HepG2 (cell line): ENCODE measurements at regions not wholly inside any gene's neighbourhood (a gene's known extent, or its start where the extent isn't known, plus 50 kb on each side); places are given as distances from the start of the nearest gene placed in this dataset.

ENCODE experiments used
- ATAC-seq: fragments of 200-7000 bp; cut with Tn5 transposase; 3 replicates; pipeline ENCODE4 v1.9.1; 2020; ENCODE audit warnings: mild to moderate bottlenecking, moderate library complexity
- BruUV-seq: library from RNA; stranded (reverse); fragments of 400-500 nt; replicated peaks from 2 replicates; lab custom pipeline; 2021; lab: Mats Ljungman, UMichigan
- CTCF ChIA-PET: fragments of 300-600 bp; formaldehyde crosslinking; extraction: SDS; loops from one replicate; lab custom pipeline; 2021; ENCODE audit warnings: low total read pairs, inconsistent platforms, low intra/inter-chr PET ratio; lab: Yijun Ruan, JAX
- POLR2A ChIA-PET: fragments of 350-600 bp; sonication (Branson Sonifier 250); formaldehyde crosslinking; loops from one replicate; lab custom pipeline; 2020; ENCODE audit warnings: antibody characterized with exemption, inconsistent platforms; lab: Yijun Ruan, JAX
- DNase-seq: peaks from one replicate; pipeline ENCODE4 v3.0.0-alpha.2; 2015; ENCODE audit warnings: low spot score
- FAIRE-seq: peaks from 3 replicates; lab custom pipeline; 2011; peaks lifted over from hg19 to GRCh38; lab: Jason Lieb, UNC
- H2AFZ ChIP-seq: one replicate; pipeline ENCODE4 v1.6.1; 2011; ENCODE audit warnings: low read length, inconsistent platforms
- H3K27ac ChIP-seq: fragments of 300-600 bp; 3 replicates; pipeline ENCODE4 v1.8.0; 2011; ENCODE audit warnings: mixed run types, mild to moderate bottlenecking, mixed read lengths, low read length, inconsistent platforms; ENCODE audit not compliant: insufficient read depth; ENCODE audit errors: extremely low read length
- H3K27me3 ChIP-seq, 2 experiments: fragments of 200-600 bp in 1 of 2; 2 replicates in 1 of 2; 3 replicates in 1 of 2; pipeline versions ENCODE4 v1.6.0 to v1.8.0; 2011; ENCODE audit warnings: low read length in 2 of 2, mild to moderate bottlenecking in 2 of 2, moderate library complexity in 2 of 2, inconsistent platforms in 1 of 2; ENCODE audit not compliant: insufficient read depth in 2 of 2, control insufficient read depth in 1 of 2
- H3K36me3 ChIP-seq, 2 experiments: fragments of 200-600 bp in 1 of 2; replicated peaks in 1 of 2; 2 replicates in 1 of 2; 3 replicates in 1 of 2; pipeline versions ENCODE4 v1.5.1 to v1.8.0; 2011; ENCODE audit warnings: low read length in 2 of 2, inconsistent platforms in 1 of 2; ENCODE audit not compliant: insufficient read depth in 2 of 2, control insufficient read depth in 1 of 2
- H3K4me1 ChIP-seq: 2 replicates; pipeline ENCODE4 v1.5.1; 2012; ENCODE audit warnings: low read length, inconsistent platforms; ENCODE audit not compliant: insufficient read depth
- H3K4me2 ChIP-seq: 2 replicates; pipeline ENCODE4 v1.6.0; 2011; ENCODE audit warnings: low read depth, low read length, inconsistent platforms
- H3K4me3 ChIP-seq, 3 experiments: fragments of 200-600 bp in 1 of 3; sonication (generic), shearing (Covaris generic) in 1 of 3; replicated peaks in 1 of 3; 2 replicates each; pipeline ENCODE4 v1.5.1; 2011 to 2016; ENCODE audit warnings: low read length in 3 of 3, inconsistent platforms in 2 of 3, low read depth in 2 of 3, mild to moderate bottlenecking in 2 of 3, control low read depth in 1 of 3, mixed read lengths in 1 of 3; ENCODE audit not compliant: insufficient read depth in 1 of 3
- H3K79me2 ChIP-seq: one replicate; pipeline ENCODE4 v1.6.1; 2011; ENCODE audit warnings: low read length, inconsistent platforms; ENCODE audit not compliant: insufficient read depth
- H3K9ac ChIP-seq: 2 replicates; pipeline ENCODE4 v1.6.0; 2011; ENCODE audit warnings: mild to moderate bottlenecking, low read depth, low read length, inconsistent platforms; ENCODE audit not compliant: insufficient read depth
- H3K9me3 ChIP-seq: 2 replicates; pipeline ENCODE4 v1.5.1; 2012; ENCODE audit warnings: mild to moderate bottlenecking, low read length
- H4K20me1 ChIP-seq: 2 replicates; pipeline ENCODE4 v1.6.0; 2011; ENCODE audit warnings: inconsistent platforms, mild to moderate bottlenecking, low read length, moderate library complexity; ENCODE audit not compliant: insufficient read depth
- FOXO1 ChIP-seq: sonication (generic); formaldehyde crosslinking; IDR thresholded peaks from 2 replicates; pipeline ENCODE4 v1.4.0; 2020; ENCODE audit warnings: missing genetic modification reagents
- GZF1 ChIP-seq: sonication (generic); formaldehyde crosslinking; IDR thresholded peaks from 2 replicates; pipeline ENCODE4 v1.5.1; 2020; ENCODE audit warnings: mild to moderate bottlenecking, missing genetic modification reagents
- IKZF1 ChIP-seq: fragments of 450-650 bp; IDR thresholded peaks from 2 replicates; pipeline ENCODE4 v1.7.1; 2016
- KLF6 ChIP-seq: IDR thresholded peaks from 2 replicates; pipeline ENCODE4 v1.8.0; 2016; ENCODE audit warnings: missing biosample characterization, missing genetic modification reagents
- NFIB ChIP-seq: sonication (generic); formaldehyde crosslinking; IDR thresholded peaks from 2 replicates; pipeline ENCODE4 v1.9.0; 2021; ENCODE audit warnings: missing genetic modification reagents, mild to moderate bottlenecking, borderline replicate concordance
- THYN1 ChIP-seq: sonication (generic); formaldehyde crosslinking; IDR thresholded peaks from 2 replicates; pipeline ENCODE4 v1.8.1; 2023; ENCODE audit warnings: low read depth, mild to moderate bottlenecking, moderate library complexity, missing genetic modification reagents, borderline replicate concordance
- ZNF772 ChIP-seq: sonication (generic); formaldehyde crosslinking; IDR thresholded peaks from 2 replicates; pipeline ENCODE4 v1.5.0; 2020; ENCODE audit warnings: mild to moderate bottlenecking, missing genetic modification reagents
- WGBS: methylation state at CpG from one replicate; pipeline ENCODE4 v1.1.6; 2017; ENCODE audit warnings: low lambda C conversion rate; 5-methylcytosine and 5-hydroxymethylcytosine counted together
- in situ Hi-C: cut with HindIII; loops from 2 replicates; pipeline ENCODE4 v1.10.0; 2017; ENCODE audit warnings: low pct_unique_long_range_greater_than_20kb; ENCODE audit not compliant: extremely low pct_ligation_motif_present
- intact Hi-C: fragments of 100-400 bp; cut with micrococcal nuclease; formaldehyde crosslinking; loops from one replicate; pipeline ENCODE4 v1.10.0; 2022; ENCODE audit not compliant: unreplicated experiment
- TF ChIP-seq, protein P1 (sequence below): sonication (generic); formaldehyde crosslinking; IDR thresholded peaks from 2 replicates; pipeline ENCODE4 v1.4.0; 2020; ENCODE audit warnings: missing genetic modification reagents, borderline replicate concordance
- TF ChIP-seq, protein P2 (sequence below): sonication (generic); formaldehyde crosslinking; conservative IDR thresholded peaks from 2 replicates; pipeline ENCODE4 v1.8.0; 2022; ENCODE audit warnings: missing genetic modification reagents
- TF ChIP-seq, protein P3 (sequence below): sonication (generic); formaldehyde crosslinking; IDR thresholded peaks from 2 replicates; pipeline ENCODE4 v1.4.0; 2020; ENCODE audit warnings: missing genetic modification reagents
- TF ChIP-seq, protein P4 (sequence below): IDR thresholded peaks from 2 replicates; pipeline ENCODE4 v1.6.1; 2016; ENCODE audit warnings: control low read depth
- TF ChIP-seq, protein P5 (sequence below): sonication (generic); formaldehyde crosslinking; IDR thresholded peaks from 2 replicates; pipeline ENCODE4 v1.8.0; 2022; ENCODE audit warnings: missing genetic modification reagents, low read depth, mild to moderate bottlenecking, borderline replicate concordance

DNA sequence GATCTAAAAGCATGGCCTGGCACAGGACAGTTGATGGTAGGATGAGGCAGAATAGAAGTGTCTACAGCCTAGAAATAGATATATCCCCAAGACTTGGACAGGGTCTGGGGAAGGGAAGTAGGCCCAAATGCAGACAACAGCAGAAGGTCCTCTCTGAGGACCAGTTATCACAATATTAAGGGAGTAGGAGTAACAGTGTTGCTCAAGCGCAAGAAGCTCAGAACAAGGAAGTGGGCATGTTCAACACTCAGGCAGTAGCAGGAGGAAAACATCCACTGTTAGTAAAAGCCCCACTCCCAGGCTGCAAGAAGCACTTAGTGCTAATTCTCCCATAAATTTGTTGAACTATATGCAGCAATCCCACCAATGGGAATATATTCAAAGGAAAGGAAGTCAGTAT lies 314.7 kb downstream of the METTL4 start:
- no peaks in the 10 kb centered on the region for H4K20me1 ChIP-seq
- no peaks in the 10 kb centered on the region for H3K36me3 ChIP-seq
- H3K4me1 ChIP-seq, result no peaks in the 10 kb centered on the region
- CTCF ChIA-PET, result no interaction called here
- no peak overlapping the region for H3K4me2 ChIP-seq
- H3K79me2 ChIP-seq, result no peaks in the 10 kb centered on the region
- POLR2A ChIA-PET, result no interaction called here
- no TSS peak for BruUV-seq
- WGBS, result 20% methylated on average over 1 of the region's 1 CpG
- in situ Hi-C loops (no loop called here), intact Hi-C loops (no loop called here)
- FAIRE-seq (no peak), ATAC-seq (no peak), DNase-seq (no peak)
- no peaks in the 10 kb centered on the region for H3K27me3 ChIP-seq
- no peak overlapping the region for H2AFZ ChIP-seq
- H3K9ac ChIP-seq, result no peak overlapping the region
- H3K27ac ChIP-seq, result no peak overlapping the region
- no peaks in the 10 kb centered on the region for H3K9me3 ChIP-seq
- no peak overlapping the region for H3K4me3 ChIP-seq
- TF ChIP-seq GZF1 (CRISPR knock-in tag), result no peak
- TF ChIP-seq, protein P1, sequence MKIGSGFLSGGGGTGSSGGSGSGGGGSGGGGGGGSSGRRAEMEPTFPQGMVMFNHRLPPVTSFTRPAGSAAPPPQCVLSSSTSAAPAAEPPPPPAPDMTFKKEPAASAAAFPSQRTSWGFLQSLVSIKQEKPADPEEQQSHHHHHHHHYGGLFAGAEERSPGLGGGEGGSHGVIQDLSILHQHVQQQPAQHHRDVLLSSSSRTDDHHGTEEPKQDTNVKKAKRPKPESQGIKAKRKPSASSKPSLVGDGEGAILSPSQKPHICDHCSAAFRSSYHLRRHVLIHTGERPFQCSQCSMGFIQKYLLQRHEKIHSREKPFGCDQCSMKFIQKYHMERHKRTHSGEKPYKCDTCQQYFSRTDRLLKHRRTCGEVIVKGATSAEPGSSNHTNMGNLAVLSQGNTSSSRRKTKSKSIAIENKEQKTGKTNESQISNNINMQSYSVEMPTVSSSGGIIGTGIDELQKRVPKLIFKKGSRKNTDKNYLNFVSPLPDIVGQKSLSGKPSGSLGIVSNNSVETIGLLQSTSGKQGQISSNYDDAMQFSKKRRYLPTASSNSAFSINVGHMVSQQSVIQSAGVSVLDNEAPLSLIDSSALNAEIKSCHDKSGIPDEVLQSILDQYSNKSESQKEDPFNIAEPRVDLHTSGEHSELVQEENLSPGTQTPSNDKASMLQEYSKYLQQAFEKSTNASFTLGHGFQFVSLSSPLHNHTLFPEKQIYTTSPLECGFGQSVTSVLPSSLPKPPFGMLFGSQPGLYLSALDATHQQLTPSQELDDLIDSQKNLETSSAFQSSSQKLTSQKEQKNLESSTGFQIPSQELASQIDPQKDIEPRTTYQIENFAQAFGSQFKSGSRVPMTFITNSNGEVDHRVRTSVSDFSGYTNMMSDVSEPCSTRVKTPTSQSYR, result no peak
- no peak for TF ChIP-seq THYN1 (CRISPR knock-in tag)
- TF ChIP-seq KLF6 (CRISPR knock-in tag), result no peak
- no peak for TF ChIP-seq FOXO1 (CRISPR knock-in tag)
- no peak for TF ChIP-seq IKZF1
- TF ChIP-seq, protein P2, sequence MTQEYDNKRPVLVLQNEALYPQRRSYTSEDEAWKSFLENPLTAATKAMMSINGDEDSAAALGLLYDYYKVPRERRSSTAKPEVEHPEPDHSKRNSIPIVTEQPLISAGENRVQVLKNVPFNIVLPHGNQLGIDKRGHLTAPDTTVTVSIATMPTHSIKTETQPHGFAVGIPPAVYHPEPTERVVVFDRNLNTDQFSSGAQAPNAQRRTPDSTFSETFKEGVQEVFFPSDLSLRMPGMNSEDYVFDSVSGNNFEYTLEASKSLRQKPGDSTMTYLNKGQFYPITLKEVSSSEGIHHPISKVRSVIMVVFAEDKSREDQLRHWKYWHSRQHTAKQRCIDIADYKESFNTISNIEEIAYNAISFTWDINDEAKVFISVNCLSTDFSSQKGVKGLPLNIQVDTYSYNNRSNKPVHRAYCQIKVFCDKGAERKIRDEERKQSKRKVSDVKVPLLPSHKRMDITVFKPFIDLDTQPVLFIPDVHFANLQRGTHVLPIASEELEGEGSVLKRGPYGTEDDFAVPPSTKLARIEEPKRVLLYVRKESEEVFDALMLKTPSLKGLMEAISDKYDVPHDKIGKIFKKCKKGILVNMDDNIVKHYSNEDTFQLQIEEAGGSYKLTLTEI (CRISPR knock-in tag), result no peak
- TF ChIP-seq NFIB (CRISPR knock-in tag), result no peak
- TF ChIP-seq, protein P3, sequence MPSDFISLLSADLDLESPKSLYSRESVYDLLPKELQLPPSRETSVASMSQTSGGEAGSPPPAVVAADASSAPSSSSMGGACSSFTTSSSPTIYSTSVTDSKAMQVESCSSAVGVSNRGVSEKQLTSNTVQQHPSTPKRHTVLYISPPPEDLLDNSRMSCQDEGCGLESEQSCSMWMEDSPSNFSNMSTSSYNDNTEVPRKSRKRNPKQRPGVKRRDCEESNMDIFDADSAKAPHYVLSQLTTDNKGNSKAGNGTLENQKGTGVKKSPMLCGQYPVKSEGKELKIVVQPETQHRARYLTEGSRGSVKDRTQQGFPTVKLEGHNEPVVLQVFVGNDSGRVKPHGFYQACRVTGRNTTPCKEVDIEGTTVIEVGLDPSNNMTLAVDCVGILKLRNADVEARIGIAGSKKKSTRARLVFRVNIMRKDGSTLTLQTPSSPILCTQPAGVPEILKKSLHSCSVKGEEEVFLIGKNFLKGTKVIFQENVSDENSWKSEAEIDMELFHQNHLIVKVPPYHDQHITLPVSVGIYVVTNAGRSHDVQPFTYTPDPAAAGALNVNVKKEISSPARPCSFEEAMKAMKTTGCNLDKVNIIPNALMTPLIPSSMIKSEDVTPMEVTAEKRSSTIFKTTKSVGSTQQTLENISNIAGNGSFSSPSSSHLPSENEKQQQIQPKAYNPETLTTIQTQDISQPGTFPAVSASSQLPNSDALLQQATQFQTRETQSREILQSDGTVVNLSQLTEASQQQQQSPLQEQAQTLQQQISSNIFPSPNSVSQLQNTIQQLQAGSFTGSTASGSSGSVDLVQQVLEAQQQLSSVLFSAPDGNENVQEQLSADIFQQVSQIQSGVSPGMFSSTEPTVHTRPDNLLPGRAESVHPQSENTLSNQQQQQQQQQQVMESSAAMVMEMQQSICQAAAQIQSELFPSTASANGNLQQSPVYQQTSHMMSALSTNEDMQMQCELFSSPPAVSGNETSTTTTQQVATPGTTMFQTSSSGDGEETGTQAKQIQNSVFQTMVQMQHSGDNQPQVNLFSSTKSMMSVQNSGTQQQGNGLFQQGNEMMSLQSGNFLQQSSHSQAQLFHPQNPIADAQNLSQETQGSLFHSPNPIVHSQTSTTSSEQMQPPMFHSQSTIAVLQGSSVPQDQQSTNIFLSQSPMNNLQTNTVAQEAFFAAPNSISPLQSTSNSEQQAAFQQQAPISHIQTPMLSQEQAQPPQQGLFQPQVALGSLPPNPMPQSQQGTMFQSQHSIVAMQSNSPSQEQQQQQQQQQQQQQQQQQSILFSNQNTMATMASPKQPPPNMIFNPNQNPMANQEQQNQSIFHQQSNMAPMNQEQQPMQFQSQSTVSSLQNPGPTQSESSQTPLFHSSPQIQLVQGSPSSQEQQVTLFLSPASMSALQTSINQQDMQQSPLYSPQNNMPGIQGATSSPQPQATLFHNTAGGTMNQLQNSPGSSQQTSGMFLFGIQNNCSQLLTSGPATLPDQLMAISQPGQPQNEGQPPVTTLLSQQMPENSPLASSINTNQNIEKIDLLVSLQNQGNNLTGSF (CRISPR knock-in tag), result no peak
- TF ChIP-seq, protein P4, sequence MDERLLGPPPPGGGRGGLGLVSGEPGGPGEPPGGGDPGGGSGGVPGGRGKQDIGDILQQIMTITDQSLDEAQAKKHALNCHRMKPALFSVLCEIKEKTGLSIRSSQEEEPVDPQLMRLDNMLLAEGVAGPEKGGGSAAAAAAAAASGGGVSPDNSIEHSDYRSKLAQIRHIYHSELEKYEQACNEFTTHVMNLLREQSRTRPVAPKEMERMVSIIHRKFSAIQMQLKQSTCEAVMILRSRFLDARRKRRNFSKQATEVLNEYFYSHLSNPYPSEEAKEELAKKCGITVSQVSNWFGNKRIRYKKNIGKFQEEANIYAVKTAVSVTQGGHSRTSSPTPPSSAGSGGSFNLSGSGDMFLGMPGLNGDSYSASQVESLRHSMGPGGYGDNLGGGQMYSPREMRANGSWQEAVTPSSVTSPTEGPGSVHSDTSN (CRISPR knock-in tag), result no peak
- no peak for TF ChIP-seq ZNF772 (CRISPR knock-in tag)
- TF ChIP-seq, protein P5, sequence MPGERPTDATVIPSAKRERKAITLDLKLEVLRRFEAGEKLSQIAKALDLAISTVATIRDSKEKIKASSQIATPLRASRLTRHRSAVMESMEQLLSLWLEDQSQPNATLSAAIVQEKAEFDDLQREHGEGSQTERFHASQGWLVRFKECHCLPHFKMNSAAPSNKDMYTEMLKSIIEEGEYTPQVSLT (CRISPR knock-in tag), result no peak
